DMS79 (cell line): ENCODE measurements at regions not wholly inside any gene's neighbourhood (a gene's known extent, or its start where the extent isn't known, plus 50 kb on each side); places are given as distances from the start of the nearest gene placed in this dataset.
"Not testable (repeated sequence)": the region's sequence is repeated elsewhere in the genome, so short reads cannot be mapped to it uniquely, and the experiment has no call there.

Experiments
- DNase-seq: peaks from one replicate; lab custom pipeline; 2025; lab: John Stamatoyannopoulos, UW

- no peak for DNase-seq
These were observed 640.4 kb upstream of the ARRDC3 start for GRCh38 chr5:92023555-92023954.

- DNase-seq: no peak
These were observed 640.0 kb upstream of the ARRDC3 start for GRCh38 chr5:92023141-92023471.

- DNase-seq: no peak
These were observed 639.5 kb upstream of the ARRDC3 start for GRCh38 chr5:92022415-92023140.

- no peak for DNase-seq
These were observed 636.4 kb upstream of the ARRDC3 start for GRCh38 chr5:92019376-92019990.

GRCh38 chr5:92017776-92018175 lies 634.7 kb upstream of the ARRDC3 start:
- no peak for DNase-seq

- not testable (repeated sequence) for DNase-seq
These were observed 628.7 kb upstream of the ARRDC3 start for GRCh38 chr5:92011845-92012244.

- DNase-seq: no peak
These were observed 620.7 kb upstream of the ARRDC3 start for GRCh38 chr5:92003806-92004205.

- no peak for DNase-seq
These were observed 619.7 kb upstream of the ARRDC3 start for GRCh38 chr5:92002721-92003274.

- no peak for DNase-seq
These were observed 615.7 kb upstream of the ARRDC3 start for GRCh38 chr5:91998774-91999173.

- DNase-seq: no peak
These were observed 600.8 kb upstream of the ARRDC3 start for GRCh38 chr5:91983869-91984268.

GRCh38 chr5:91978221-91978882 lies 595.2 kb upstream of the ARRDC3 start:
- DNase-seq: no peak

- no peak for DNase-seq
These were observed 594.5 kb upstream of the ARRDC3 start for GRCh38 chr5:91977579-91977978.

GRCh38 chr5:91976451-91976850 lies 593.3 kb upstream of the ARRDC3 start:
- DNase-seq: no peak

GRCh38 chr5:91963166-91963565 lies 580.0 kb upstream of the ARRDC3 start:
- DNase-seq: no peak

- DNase-seq: no peak
These were observed 574.5 kb upstream of the ARRDC3 start for GRCh38 chr5:91957666-91958065.

- no peak for DNase-seq
These were observed 573.6 kb upstream of the ARRDC3 start for GRCh38 chr5:91956738-91957137.

- no peak for DNase-seq
These were observed 572.5 kb upstream of the ARRDC3 start for GRCh38 chr5:91955610-91956009.

- DNase-seq: no peak
These were observed 571.0 kb upstream of the ARRDC3 start for GRCh38 chr5:91954136-91954535.

- no peak for DNase-seq
These were observed 567.2 kb upstream of the ARRDC3 start for GRCh38 chr5:91950328-91950727.

GRCh38 chr5:91946870-91947269 lies 563.8 kb upstream of the ARRDC3 start:
- no peak for DNase-seq

GRCh38 chr5:91941588-91941987 lies 558.5 kb upstream of the ARRDC3 start:
- DNase-seq: no peak

- no peak for DNase-seq
These were observed 555.3 kb upstream of the ARRDC3 start for GRCh38 chr5:91938441-91938840.

GRCh38 chr5:91937121-91937520 lies 554.0 kb upstream of the ARRDC3 start:
- no peak for DNase-seq
